T-helper 17 cell (primary cell): ENCODE measurements at regions not wholly inside any gene's neighbourhood (a gene's known extent, or its start where the extent isn't known, plus 50 kb on each side); places are given as distances from the start of the nearest gene placed in this dataset.

Experiments
- ATAC-seq: fragments of 150-1000 bp; cut with Tn5 transposase; 2 replicates; pipeline ENCODE4 v1.10.0; 2021; ENCODE audit warnings: mild to moderate bottlenecking, moderate library complexity
- DNase-seq, 3 donors: peaks; one replicate each; pipeline versions ENCODE4 v3.0.0 to v3.0.0-alpha.2; 2020 to 2021
- H3K9me3 ChIP-seq: one replicate; pipeline ENCODE4 v1.7.0; 2013; ENCODE audit warnings: low read length, mild to moderate bottlenecking; ENCODE audit not compliant: control insufficient read depth, poor library complexity, severe bottlenecking
- H3K27ac Mint-ChIP-seq: one replicate; pipeline ENCODE4 v1.8.0; 2022; ENCODE audit warnings: mild to moderate bottlenecking, moderate library complexity, mixed read lengths
- H3K27me3 Mint-ChIP-seq: one replicate; pipeline ENCODE4 v1.8.0; 2022; ENCODE audit warnings: mixed read lengths
- H3K36me3 Mint-ChIP-seq: one replicate; pipeline ENCODE4 v1.8.0; 2022; ENCODE audit warnings: low read depth, mixed read lengths
- H3K4me1 Mint-ChIP-seq: one replicate; pipeline ENCODE4 v1.8.0; 2022; ENCODE audit warnings: mild to moderate bottlenecking, mixed read lengths
- H3K4me3 Mint-ChIP-seq: one replicate; pipeline ENCODE4 v1.8.0; 2022; ENCODE audit warnings: mild to moderate bottlenecking, moderate library complexity, mixed read lengths

DNA sequence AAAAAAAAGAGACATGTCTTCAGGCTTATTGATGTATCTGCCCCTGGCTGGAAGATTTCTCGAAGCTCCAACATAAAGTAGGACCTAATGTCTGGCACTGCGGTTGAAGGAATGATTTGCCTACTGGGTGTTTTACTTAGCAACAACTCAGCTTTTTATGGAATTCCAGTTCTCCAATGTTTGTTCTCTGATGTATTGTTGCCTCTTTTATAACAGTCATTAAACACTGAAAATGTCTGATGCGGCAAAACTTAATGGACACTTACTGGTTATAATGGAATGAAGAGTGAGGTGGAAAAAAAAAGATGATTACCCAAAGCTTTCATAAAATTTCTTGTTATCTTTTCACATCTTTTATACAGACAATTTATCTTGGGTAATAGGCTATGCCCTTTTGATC, 75.6 kb upstream of the ZFP42 start:
- no peak overlapping the region for H3K4me3 Mint-ChIP-seq
- no peak overlapping the region for H3K27ac Mint-ChIP-seq

DNA sequence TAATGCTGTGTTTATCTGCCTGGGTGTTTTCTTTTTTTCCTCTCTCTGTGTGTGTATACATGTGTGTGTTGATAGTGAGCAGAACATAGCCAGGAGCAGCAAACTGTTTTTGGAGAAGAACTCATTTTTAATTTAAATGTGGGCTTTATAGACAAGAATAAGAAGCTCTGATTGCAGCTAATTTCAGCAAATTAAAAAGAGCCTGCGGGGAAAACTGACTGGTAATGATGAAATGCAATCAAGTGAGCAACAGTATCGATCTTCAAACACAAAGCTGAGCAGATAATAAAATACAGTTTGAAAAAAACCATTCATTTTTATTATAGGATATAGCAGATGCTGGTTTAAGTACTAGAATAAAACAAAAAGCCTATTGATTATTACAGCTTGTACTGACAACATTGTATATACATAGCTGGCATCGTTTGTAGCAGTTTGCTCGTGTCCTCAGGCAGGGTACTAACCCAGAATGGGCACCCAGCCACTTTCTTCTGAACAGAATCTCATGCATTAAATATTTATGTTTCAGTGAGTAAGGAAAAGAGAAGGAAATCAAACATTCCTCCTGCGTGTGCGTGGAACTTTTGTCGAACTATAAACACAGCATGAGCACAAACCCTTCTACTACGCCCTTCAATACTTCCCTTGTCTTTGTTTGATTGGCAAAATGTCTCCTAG, 73.5 kb upstream of the ZFP42 start:
- H3K9me3 ChIP-seq: no peaks in the 10 kb centered on the region
- no peak overlapping the region for H3K27ac Mint-ChIP-seq
- H3K36me3 Mint-ChIP-seq: no peaks in the 10 kb centered on the region
- H3K4me1 Mint-ChIP-seq: no peaks in the 10 kb centered on the region
- no peak overlapping the region for H3K4me3 Mint-ChIP-seq
- ATAC-seq (no peak), DNase-seq (no peak)
- H3K27me3 Mint-ChIP-seq: no peaks in the 10 kb centered on the region

More for the DNA sequence above, 75.6 kb upstream of the ZFP42 start:
- Mint-ChIP-seq H3K27me3 (no peaks in the 10 kb centered on the region), H3K4me1 (no peaks in the 10 kb centered on the region), H3K36me3 (no peaks in the 10 kb centered on the region)
- ATAC-seq (no peak), DNase-seq (no peak)
- H3K9me3 ChIP-seq: no peaks in the 10 kb centered on the region

GRCh38 chr4:187929024-187929423, 66.5 kb upstream of the ZFP42 start:
- Mint-ChIP-seq H3K27me3 (no peaks in the 10 kb centered on the region), H3K36me3 (no peaks in the 10 kb centered on the region), H3K27ac (no peak overlapping the region), H3K4me3 (no peak overlapping the region), H3K4me1 (no peaks in the 10 kb centered on the region)
- ATAC-seq (no peak), DNase-seq (no peak)
- no peaks in the 10 kb centered on the region for H3K9me3 ChIP-seq

DNA sequence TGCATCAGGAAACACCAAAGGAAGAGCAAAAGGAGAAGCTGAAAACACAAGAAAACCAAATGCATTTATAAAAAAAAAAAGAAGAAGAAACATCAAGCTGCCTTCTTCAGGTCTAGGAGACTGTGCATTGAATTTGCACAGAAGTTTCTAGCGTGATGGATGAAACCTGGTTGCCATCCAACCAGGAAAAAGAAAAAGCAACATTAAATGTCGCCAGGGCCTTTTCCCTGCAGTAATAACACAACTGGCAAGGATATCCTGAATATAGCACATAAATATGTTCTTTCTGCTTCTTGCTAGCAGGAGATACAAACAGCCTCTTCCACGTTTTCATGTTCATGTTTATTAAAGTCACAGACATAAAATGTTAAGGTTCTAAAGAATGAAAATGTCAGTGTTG, 60.8 kb upstream of the ZFP42 start:
- Mint-ChIP-seq H3K4me1 (no peaks in the 10 kb centered on the region), H3K27ac (no peak overlapping the region), H3K27me3 (no peaks in the 10 kb centered on the region), H3K4me3 (no peak overlapping the region), H3K36me3 (no peaks in the 10 kb centered on the region)
- no peak for ATAC-seq
- no peaks in the 10 kb centered on the region for H3K9me3 ChIP-seq
- no peak for DNase-seq

- no peaks in the 10 kb centered on the region for H3K4me1 Mint-ChIP-seq
- ATAC-seq: no peak
- H3K27me3 Mint-ChIP-seq: no peaks in the 10 kb centered on the region
- H3K27ac Mint-ChIP-seq: peak overlapping the region; percentile 5
- DNase-seq: no peak
- no peak overlapping the region for H3K4me3 Mint-ChIP-seq
- no peaks in the 10 kb centered on the region for H3K9me3 ChIP-seq
- H3K36me3 Mint-ChIP-seq: no peaks in the 10 kb centered on the region
Measured at GRCh38 chr4:187937557-187937956, 58.0 kb upstream of the ZFP42 start.

DNA sequence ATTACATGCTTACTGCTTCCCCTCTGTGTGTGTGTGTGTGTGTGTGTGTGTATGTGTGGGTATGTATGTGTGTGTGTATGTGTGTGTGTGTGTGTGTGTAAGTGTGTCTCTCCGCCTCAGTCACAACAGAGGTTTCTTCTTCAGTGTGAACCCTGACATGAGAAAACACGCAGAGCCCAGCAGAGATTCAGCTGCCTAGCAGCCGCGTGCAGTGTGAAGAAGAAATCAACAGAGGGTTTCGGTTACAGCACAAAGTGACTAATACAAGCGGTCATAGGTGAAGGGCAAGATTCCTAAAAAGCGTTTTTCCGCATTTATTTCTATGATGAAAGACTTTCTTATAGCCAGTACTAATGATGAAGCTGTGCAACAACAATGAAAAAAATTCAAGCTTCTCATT, 55.3 kb upstream of the ZFP42 start:
- no peaks in the 10 kb centered on the region for H3K4me1 Mint-ChIP-seq
- H3K4me3 Mint-ChIP-seq: no peak overlapping the region
- H3K9me3 ChIP-seq: no peaks in the 10 kb centered on the region
- H3K27me3 Mint-ChIP-seq: no peaks in the 10 kb centered on the region
- no peak overlapping the region for H3K27ac Mint-ChIP-seq
- H3K36me3 Mint-ChIP-seq: no peaks in the 10 kb centered on the region
- ATAC-seq (no peak), DNase-seq (no peak)

GRCh38 chr4:187942968-187943367, 52.6 kb upstream of the ZFP42 start:
- Mint-ChIP-seq H3K36me3 (no peaks in the 10 kb centered on the region), H3K4me3 (no peak overlapping the region), H3K27me3 (no peaks in the 10 kb centered on the region), H3K4me1 (no peaks in the 10 kb centered on the region), H3K27ac (no peak overlapping the region)
- no peak for ATAC-seq
- DNase-seq: no peak
- no peaks in the 10 kb centered on the region for H3K9me3 ChIP-seq

DNA sequence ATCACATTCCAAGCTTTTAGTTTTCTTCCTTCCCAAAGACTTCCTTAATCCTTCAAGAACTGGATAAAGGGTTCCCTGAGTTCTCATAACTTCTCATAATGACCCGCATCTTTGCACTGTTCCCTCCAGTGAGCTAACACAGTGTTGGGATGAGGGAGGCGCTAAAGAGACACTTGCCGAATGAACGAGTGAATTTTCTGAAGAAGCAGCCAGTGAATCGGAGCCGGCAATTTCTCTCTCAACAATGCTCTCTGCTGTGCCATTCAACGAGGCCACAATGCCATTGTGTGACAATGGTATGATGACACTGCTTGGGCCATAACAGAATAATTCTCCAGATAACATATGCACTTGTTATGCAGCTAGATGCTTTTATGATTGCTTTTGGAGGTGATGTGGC, 51.4 kb upstream of the ZFP42 start:
- Mint-ChIP-seq H3K4me3 (no peak overlapping the region), H3K4me1 (no peaks in the 10 kb centered on the region)

More for the DNA sequence above, 51.4 kb upstream of the ZFP42 start:
- no peaks in the 10 kb centered on the region for H3K27me3 Mint-ChIP-seq
- DNase-seq (no peak), ATAC-seq (no peak)
- no peaks in the 10 kb centered on the region for H3K36me3 Mint-ChIP-seq
- no peak overlapping the region for H3K27ac Mint-ChIP-seq
- H3K9me3 ChIP-seq: no peaks in the 10 kb centered on the region
